Stimulated activated CD4-positive, alpha-beta T cell treated with anti-CD3 and anti-CD28 coated beads, Interleukin-4, amount 100 ng/mL, for 1 hour (primary cell): ENCODE measurements at regions not wholly inside any gene's neighbourhood (a gene's known extent, or its start where the extent isn't known, plus 50 kb on each side); places are given as distances from the start of the nearest gene placed in this dataset.
"Not testable (repeated sequence)": the region's sequence is repeated elsewhere in the genome, so short reads cannot be mapped to it uniquely, and the experiment has no call there.

Experiments
- DNase-seq: peaks from one replicate; pipeline ENCODE4 v3.0.0-alpha.2; 2020

GRCh38 chr21:28699596-28700259 is 292.9 kb downstream of the LTN1 start:
- no peak for DNase-seq

GRCh38 chr21:28699186-28699585 is 293.5 kb downstream of the LTN1 start:
- no peak for DNase-seq

- DNase-seq: no peak
Measured at GRCh38 chr21:28696844-28697410, 295.8 kb downstream of the LTN1 start.

GRCh38 chr21:28693476-28693875 is 299.2 kb downstream of the LTN1 start:
- DNase-seq: no peak

- DNase-seq: no peak
Measured at GRCh38 chr21:28690196-28690595, 302.5 kb downstream of the LTN1 start.

- DNase-seq: no peak
Measured at GRCh38 chr21:28688381-28688780, 304.3 kb downstream of the LTN1 start.

- DNase-seq: no peak
Measured at GRCh38 chr21:28687586-28687985, 305.1 kb downstream of the LTN1 start.

- no peak for DNase-seq
Measured at GRCh38 chr21:28683982-28684752, 308.5 kb downstream of the LTN1 start.

- not testable (repeated sequence) for DNase-seq
Measured at GRCh38 chr21:28682884-28683283, 309.8 kb downstream of the LTN1 start.

- not testable (repeated sequence) for DNase-seq
Measured at GRCh38 chr21:28677096-28677495, 315.6 kb downstream of the LTN1 start.

GRCh38 chr21:28675331-28676041 is 317.2 kb downstream of the LTN1 start:
- DNase-seq: no peak

- no peak for DNase-seq
Measured at GRCh38 chr21:28674763-28675162, 317.9 kb downstream of the LTN1 start.

- no peak for DNase-seq
Measured at GRCh38 chr21:28671549-28672195, 321.0 kb downstream of the LTN1 start.

GRCh38 chr21:28669971-28670653 is 322.6 kb downstream of the LTN1 start:
- no peak for DNase-seq

GRCh38 chr21:28669321-28669720 is 323.4 kb downstream of the LTN1 start:
- no peak for DNase-seq

- DNase-seq: no peak
Measured at GRCh38 chr21:28663754-28664153, 328.9 kb downstream of the LTN1 start.

GRCh38 chr21:28663111-28663693 is 329.5 kb downstream of the LTN1 start:
- DNase-seq: no peak

- no peak for DNase-seq
Measured at GRCh38 chr21:28657566-28657965, 335.1 kb downstream of the LTN1 start.

GRCh38 chr21:28655471-28655870 is 337.2 kb downstream of the LTN1 start:
- DNase-seq: no peak

GRCh38 chr21:28654406-28654805 is 338.3 kb downstream of the LTN1 start:
- no peak for DNase-seq

GRCh38 chr21:28644762-28645161 is 347.9 kb downstream of the LTN1 start:
- DNase-seq: no peak

GRCh38 chr21:28642891-28643290 is 349.8 kb downstream of the LTN1 start:
- DNase-seq: no peak
